Hematopoietic multipotent progenitor cell treated with erythropoietin and hydrocortisone succinate and interleukin-3 and kit ligand, for 15 days (in vitro differentiated cells): ENCODE measurements at regions not wholly inside any gene's neighbourhood (a gene's known extent, or its start where the extent isn't known, plus 50 kb on each side); places are given as distances from the start of the nearest gene placed in this dataset.
"Not testable (repeated sequence)": the region's sequence is repeated elsewhere in the genome, so short reads cannot be mapped to it uniquely, and the experiment has no call there.

Experiments used
- DNase-seq: peaks from one replicate; pipeline ENCODE4 v3.0.0-alpha.2; 2015; ENCODE audit warnings: low spot score

DNA sequence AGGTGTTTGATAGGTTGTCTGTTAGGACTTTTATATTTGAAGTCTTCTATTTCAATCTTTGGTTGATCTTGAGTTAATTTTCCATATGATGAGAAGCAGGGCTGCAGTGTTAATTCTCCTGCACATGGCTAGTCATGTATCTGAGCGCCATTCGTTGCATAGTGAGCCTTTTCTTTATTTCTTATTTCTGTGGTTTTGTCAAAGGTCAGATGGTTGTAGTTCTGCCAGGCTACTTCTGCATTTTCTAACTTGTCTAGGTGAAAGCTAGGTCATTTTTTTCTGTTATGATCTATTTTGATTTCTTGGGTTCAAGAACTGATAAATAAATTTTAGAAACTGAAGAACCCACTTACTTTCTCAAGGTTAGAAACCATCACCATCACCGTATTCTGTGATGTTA, 56.7 kb downstream of the CCDC74A start:
- DNase-seq = no peak

DNA sequence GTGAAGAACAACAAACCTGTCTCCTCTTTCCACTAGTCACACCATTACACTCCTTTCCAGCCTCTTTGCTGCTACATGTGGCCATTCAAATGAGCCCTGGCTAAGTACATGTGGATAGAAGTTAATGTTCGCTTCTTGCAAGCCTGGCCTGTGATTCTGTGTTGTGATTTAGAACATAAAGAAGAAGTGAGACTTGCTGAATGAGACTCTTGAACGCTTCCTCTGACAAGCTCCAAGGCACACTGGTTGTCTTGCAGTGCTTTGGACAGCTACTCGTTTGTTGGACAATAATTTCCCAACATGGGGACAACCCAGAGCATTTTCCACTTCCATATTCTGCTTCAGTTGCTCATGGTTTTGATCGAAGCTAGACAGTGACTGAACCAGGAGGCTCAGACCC, 57.3 kb downstream of the CCDC74A start:
- DNase-seq = no peak

DNA sequence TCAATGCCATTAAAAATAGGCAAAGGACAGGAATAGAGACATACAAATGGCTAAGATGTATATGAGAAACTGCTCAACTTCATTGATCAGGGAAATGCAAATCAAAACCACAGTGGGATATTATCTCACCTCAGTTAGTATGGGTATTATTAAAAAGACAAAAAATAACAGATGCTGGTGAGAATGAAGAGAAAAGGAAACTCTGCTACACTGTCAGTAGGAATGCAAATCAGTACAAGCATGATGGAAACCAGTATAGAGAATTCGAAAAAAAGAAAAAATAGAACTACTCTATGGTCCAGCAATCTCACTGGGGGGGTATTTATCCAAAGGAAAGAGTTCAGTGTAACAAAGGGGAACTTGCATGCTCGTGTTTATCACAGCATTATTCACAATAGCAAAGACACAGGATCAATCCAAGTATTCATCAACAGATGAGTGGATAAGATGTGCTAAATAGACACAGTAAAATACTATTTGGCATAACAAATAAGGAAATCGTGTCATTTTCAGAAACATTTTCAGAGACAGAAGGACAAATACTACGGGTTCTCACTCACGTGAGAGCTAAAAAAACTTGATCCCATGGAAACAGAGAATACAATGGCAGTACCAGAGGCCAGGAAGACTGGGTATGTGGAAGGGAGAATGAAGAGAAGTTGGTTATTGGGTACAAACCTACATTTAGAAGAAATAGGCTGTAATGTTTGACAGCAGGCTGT, 60.6 kb downstream of the CCDC74A start:
- DNase-seq = no peak

DNA sequence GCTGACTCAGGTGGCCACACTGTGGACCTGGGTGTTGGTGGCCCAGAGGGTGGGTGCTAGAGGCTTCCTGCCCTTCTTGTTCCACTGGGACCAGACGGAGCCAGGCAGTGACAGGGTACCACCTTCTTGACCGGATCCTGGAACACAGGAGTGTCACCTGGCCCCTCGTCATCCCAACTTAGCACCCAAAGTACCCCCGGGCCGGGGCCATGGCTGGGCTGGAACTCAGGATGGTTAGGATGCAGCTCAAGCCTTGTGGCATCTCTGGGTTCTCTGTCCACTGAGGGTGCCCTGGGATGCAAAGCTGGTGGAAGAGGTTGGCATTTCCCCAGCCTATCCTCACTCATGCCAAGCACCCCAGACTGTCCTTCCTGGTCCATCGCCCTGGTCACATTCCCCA, 61.4 kb downstream of the CCDC74A start:
- not testable (repeated sequence) for DNase-seq

DNA sequence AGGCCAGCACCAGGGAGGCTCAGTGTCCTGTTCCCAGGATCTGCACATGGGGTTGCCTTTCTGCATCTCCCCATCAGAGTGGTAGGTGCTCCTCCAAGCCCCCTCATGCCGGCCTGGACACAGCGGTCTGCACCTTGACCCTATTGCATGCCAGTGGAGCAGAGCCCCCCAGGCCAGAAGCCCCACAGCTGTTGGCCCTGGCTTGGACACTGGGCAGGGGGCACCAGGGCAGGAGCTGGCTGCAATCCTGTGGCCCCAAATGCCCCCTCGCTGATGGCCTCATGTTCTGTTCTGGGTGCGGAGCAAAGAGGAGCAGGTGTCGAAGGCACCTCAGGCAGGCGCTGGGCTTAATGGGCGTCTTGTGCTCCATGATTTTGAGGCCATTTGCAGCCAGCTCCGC, 62.7 kb downstream of the CCDC74A start:
- DNase-seq = no peak

DNA sequence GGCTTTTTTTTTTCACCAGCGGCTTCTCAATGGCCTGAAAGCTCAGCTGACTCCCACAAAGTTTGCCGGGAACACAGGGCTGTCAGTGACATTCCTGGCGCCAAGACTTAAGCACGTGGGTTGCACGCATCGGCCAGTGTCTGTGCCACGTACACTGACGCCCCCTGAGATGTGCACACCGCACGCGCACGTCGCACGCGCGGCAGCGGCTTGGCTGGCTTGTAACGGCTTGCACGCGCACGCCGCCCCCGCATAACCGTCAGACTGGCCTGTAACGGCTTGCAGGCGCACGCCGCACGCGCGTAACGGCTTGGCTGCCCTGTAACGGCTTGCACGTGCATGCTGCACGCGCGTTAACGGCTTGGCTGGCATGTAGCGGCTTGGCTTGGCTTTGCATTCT, 63.2 kb downstream of the CCDC74A start:
- DNase-seq = no peak

DNA sequence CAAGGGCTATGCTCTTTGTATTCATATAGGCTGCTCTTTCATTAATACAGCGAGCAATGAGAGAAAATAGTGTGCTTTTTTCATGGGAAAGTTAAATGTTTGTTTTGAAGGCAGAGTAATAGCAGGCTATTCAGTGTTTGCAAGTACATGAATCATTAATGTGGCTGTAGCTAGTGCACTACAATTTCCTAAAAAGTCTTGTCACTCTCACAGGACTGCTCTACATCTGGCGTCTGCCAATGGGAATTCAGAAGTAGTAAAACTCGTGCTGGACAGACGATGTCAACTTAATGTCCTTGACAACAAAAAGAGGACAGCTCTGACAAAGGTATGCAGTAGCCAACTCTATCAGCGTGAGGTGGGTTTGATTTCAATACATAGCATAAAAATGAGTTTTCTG, 68.9 kb downstream of the CCDC74A start:
- DNase-seq = not testable (repeated sequence)

DNA sequence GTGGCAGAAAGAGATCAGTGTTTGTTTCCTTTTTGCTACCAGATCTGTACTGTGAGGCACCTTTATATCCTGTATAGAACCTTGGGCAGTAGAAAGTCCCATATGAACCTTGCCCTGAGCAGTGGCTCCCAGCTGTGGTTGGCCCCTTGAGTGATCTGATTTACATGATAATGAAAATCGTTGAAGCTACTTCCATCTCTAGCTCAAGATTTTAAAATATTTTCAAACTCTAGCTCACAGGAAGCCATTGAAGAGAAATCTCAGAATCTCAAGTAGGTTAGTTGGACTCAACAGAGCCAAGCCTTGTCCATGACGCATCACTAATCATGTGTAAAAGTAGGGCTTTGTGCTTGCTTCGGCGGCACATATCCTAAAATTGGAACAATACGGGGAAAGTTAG, 74.8 kb downstream of the CCDC74A start:
- not testable (repeated sequence) for DNase-seq

DNA sequence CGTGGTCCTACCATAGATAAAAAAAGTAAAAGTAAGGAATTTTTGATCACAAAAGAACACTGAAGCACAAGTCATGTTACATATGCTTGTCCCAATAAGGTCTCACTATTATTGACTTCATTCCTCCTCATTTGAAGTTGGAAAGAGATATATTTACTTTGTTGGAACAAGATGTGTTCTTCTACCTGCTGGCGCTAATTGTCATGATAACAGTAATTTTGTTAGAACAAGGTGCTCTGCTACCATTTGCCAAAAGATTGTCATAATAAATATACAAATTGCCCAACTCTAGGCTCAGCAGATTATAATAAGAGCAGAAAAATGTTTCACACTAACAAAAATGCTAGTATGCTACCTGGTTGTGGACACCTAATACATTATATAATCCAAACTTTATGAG, 77.0 kb downstream of the CCDC74A start:
- not testable (repeated sequence) for DNase-seq

DNA sequence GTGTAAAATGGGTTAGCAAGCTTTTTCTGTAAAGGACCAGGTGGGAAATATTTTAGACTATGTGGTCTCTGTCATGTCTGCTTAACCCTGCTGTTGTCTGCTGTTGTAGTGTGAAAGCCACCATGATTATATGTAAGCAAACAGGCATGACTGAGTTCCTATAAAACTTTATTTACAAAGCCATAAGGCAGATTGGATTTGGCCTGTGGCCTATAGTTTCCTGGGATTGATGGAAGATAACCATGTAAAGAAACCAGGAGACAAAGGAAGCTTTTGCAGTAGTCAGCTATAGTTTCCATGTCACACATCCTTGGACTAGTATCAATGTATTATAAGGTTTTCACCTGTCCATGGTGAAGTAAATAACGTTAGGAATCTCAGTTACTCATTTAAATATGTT, 78.7 kb downstream of the CCDC74A start:
- not testable (repeated sequence) for DNase-seq

DNA sequence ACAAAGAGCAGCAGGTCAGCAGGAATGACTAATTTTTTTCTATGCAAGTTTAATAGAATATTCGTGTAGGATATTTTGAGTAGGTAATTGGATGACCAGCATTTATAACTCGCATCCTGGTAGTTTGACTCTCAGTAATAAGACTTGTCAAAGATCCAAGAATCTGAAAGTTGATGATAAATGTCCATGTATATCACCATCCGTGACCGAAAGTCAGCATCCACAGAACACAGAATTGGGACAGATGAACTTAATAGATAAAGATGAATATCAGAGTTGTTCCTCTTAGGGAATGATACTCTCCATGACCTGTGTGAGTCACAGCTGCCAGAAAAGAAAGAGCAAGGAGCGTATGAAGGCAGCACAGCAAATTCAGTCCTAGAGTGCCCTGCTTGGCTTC, 79.4 kb downstream of the CCDC74A start:
- not testable (repeated sequence) for DNase-seq

DNA sequence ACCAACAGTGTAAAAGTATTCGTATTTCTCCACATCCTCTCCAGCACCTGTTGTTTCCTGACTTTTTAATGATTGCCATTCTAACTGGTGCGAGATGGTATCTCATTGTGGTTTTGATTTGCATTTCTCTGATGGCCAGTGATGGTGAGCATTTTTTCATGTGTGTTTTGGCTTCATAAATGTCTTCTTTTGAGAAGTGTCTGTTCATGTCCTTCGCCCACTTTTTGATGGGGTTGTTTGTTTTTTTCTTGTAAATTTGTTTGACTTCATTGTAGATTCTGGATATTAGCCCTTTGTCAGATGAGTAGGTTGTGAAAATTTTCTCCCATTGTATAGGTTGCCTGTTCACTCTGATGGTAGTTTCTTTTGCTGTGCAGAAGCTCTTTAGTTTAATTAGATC, 86.9 kb downstream of the CCDC74A start:
- DNase-seq = not testable (repeated sequence)

DNA sequence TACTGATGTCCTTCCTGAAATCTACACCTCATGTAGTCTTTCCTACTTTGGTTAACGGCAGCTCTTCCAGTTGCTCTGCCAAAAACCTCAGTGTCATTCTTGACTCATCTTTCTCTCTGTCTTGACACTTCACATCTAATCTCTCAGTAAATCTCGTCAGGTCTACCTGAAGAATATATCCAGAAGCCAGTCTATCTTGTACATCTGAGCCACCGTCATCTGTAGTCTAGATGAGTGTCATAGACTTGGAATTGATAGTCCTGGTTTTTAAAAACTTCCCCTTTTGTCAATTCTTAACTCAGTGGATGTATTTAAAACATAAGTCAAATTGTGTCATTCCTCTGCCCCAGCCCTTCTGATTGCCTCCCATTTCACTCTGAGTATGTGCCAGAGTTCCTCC, 90.6 kb downstream of the CCDC74A start:
- not testable (repeated sequence) for DNase-seq

DNA sequence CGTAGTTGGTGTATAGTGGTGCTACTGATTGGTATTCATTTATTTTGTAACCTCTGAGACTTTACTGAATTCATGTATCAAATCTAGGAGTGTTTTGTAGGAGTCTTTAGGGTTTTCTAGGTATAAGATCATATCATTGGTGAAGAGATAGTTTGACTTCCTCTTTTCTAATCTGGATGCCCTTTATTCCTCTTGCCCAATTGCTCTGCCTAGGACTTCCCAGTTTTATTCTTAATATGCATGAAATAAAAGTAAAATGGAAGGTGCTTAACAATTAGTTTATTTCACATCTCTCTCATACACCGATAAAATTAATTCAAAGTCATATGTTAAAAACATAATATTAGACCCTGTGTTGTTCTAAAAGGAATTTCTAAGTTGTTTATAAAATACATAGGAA, 95.2 kb downstream of the CCDC74A start:
- DNase-seq = not testable (repeated sequence)

DNA sequence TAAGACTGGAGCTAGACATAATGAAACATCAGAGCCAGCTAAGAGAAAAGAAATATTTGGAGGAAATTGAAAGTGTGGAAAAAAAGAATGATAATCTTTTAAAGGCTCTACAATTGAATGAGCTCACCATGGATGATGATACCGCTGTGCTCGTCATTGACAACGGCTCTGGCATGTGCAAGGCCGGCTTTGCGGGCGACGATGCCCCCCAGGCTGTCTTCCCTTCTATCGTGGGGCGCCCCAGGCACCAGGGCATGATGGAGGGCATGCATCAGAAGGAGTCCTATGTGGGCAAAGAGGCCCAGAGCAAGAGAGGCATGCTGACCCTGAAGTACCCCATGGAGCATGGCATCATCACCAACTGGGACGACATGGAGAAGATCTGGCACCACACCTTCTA, 98.3 kb downstream of the CCDC74A start:
- DNase-seq = not testable (repeated sequence)

DNA sequence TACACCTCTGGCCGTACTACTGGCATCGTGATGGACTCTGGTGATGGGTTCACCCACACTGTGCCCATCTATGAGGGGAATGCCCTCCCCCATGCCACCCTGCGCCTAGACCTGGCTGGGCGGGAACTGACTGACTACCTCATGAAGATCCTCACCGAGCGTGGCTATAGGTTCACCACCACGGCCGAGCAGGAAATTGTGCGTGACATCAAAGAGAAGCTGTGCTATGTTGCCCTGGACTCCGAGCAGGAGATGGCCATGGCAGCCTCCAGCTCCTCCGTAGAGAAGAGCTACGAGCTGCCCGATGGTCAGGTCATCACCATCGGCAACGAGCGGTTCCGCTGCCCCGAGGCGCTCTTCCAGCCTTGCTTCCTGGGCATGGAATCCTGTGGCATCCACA, 98.9 kb downstream of the CCDC74A start:
- DNase-seq = not testable (repeated sequence)

DNA sequence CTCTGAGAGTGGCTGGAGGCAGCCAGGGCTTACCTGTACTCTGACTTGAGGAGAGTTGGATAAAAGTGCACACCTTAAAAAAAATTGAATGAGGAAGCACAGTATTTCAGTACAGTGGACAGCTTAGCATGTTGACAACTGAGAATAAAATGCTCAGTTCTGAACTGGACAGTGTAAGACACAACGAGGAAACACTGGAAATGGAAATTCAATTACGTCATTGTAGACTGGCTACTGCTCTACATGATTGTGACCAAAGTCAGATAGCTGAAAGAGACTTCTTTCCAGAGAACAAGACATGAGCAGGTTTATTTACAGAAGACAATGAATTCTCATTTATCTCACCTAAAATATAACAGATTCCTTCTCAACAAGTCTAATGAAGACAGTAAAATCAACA, 100.1 kb downstream of the CCDC74A start:
- not testable (repeated sequence) for DNase-seq

DNA sequence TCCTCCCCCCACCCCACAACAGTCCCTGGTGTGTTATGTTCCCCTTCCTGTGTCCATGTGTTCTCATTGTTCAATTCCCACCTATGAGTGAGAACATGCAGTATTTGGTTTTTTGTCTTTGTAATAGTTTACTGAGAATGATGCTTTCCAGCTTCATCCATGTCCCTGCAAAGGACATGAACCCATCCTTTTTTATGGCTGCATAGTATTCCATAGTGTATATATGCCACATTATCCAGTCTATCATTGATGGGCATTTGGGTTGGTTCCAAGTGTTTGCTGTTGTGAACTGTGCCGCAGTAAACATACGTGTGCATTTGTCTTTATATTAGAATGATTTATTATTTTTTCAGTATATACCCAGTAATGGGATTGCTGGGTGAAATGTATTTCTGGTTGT, 104.0 kb downstream of the CCDC74A start:
- DNase-seq = not testable (repeated sequence)

DNA sequence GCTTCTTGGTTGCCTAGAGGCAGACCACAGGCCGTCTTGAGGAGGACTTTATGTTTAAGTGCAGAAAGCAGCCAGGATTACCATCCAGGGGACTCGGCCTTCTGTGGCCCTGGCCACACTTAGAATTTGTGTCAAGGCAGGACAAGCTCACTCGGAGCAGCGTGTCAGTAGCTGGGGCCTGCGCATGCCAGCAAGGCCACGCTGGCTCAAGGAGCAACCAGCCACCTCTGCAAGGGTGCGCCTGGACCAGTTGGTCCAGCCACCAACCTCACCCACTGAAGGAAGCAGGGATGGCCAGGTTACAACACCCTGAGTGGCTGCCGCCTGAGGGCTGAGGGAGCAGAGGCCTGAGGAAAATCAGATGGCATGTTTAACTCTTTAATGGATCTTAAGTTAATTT, 105.7 kb downstream of the CCDC74A start:
- not testable (repeated sequence) for DNase-seq

DNA sequence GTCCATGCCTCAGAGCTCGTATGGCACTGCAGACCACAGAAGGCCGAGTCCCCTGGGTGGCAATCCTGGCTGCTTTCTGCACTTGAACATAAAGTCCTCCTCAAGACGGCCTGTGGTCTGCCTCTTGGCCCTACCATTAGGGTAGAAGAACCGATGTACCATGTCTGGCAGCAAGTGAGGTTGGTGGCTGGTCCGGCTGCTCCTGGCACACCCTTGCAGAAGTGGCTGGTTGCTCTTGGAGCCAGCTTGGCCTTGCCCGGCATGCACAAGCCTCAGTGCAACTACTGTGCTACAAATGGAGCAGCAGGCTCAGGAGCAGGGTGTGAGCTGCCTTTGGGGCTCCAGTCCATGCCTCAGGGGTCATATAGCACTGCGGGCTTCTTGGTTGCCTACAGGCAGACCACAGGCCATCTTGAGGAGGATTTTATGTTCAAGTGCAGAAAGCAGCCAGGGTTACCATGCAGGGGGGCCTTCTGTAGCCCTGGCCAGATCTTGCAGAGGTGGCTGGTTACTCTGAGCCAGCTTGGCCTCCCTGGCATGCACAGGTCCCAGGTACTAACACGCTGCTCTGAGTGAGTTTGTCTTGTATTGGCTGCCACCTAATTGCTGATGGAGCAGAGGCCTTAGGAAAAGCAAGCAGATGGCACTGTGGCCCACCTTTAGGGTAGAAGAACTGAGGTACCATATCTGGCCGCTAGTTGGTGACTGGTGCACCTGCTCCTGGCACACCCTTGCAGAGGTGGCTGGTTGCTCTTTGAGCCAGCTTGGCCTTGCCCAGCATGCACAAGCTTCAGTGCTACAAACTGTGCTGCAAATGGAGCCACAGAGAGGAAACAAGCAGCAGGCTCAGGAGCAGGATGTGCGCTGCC, 106.4 kb downstream of the CCDC74A start:
- DNase-seq = not testable (repeated sequence)

DNA sequence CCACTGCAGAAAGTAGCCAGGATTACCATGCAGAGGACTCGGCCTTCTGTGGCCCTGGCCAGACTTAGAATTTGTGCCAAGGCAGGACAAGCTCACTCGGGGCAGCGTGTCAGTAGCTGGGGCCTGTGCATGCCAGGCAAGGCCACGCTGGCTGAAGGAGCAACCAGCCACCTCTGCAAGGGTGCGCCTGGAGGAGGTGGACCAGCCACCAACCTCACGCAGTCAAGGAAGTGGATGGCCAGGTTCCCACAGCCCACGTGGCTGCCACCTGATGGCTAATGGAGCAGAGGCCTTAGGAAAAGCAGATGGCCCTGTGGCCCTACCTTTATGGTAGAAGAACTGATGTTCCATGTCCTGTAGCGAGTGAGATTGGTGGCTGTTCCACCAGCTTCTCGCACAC, 107.9 kb downstream of the CCDC74A start:
- no peak for DNase-seq

DNA sequence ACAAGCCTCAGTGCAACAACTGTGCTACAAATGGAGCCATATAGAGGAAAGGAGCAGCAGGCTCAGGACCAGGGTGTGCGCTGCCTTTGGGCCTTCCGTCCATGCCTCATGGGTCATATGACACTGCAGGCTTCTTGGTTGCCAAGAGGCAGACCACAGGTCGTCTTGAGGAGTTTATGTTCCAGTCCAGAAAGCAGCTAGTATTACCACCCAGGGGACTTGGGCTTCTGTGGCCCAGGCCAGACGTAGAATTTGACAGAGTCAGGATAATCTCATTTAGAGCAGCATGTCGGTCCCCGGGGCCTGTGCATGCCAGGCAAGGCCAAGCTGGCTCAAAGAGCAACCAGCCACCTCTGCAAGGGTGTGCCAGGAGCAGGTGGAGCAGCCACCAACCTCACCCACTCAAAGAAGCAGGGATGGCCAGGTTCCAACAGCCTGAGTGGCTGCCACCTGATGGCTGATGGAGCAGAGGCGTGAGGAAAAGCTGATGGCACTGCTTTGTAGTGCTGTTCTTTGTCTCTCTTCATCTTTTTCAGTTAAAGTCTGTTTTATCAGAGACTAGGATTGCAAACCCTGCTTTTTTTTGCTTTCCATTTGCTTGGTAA, 109.1 kb downstream of the CCDC74A start:
- not testable (repeated sequence) for DNase-seq
